Mammary epithelial cell (primary cell): ENCODE measurements at regions not wholly inside any gene's neighbourhood (a gene's known extent, or its start where the extent isn't known, plus 50 kb on each side); places are given as distances from the start of the nearest gene placed in this dataset.

Source experiments
- CTCF ChIP-seq, 2 donors: IDR thresholded peaks in 1 of 2; conservative IDR thresholded peaks in 1 of 2; 2 replicates each; pipeline ENCODE4 v1.5.1; 2011 to 2012; ENCODE audit warnings: inconsistent platforms in 2 of 2, low read length in 2 of 2, mild to moderate bottlenecking in 2 of 2, control low read depth in 1 of 2, low read depth in 1 of 2; ENCODE audit not compliant: insufficient read depth in 1 of 2; ENCODE audit errors: extremely low read depth in 1 of 2
- EZH2 ChIP-seq: IDR thresholded peaks from 2 replicates; pipeline ENCODE4 v1.6.1; 2012; ENCODE audit warnings: low read length, inconsistent platforms, borderline replicate concordance

GRCh38 chr11:134993691-134994243 is 581.7 kb upstream of the B3GAT1 start:
- no peak for TF ChIP-seq CTCF (conservative IDR thresholded peaks at IDR 0.05 in 1 of 2, IDR thresholded peaks at IDR 0.05 in 1 of 2; ENCODE audit: extremely low read depth in 1 of 2, insufficient read depth in 1 of 2, low read depth in 1 of 2, low read length in 2 of 2)
- TF ChIP-seq EZH2, result no peak
